HG02610 (cell line): ENCODE measurements at regions not wholly inside any gene's neighbourhood (a gene's known extent, or its start where the extent isn't known, plus 50 kb on each side); places are given as distances from the start of the nearest gene placed in this dataset.
"Not testable (repeated sequence)": the region's sequence is repeated elsewhere in the genome, so short reads cannot be mapped to it uniquely, and the experiment has no call there.

Experiments
- ATAC-seq: cut with Tn5 transposase; IDR thresholded peaks from one replicate; pipeline ENCODE4 v1.9.1; 2021; ENCODE audit warnings: mild to moderate bottlenecking, moderate library complexity; ENCODE audit not compliant: unreplicated experiment

DNA sequence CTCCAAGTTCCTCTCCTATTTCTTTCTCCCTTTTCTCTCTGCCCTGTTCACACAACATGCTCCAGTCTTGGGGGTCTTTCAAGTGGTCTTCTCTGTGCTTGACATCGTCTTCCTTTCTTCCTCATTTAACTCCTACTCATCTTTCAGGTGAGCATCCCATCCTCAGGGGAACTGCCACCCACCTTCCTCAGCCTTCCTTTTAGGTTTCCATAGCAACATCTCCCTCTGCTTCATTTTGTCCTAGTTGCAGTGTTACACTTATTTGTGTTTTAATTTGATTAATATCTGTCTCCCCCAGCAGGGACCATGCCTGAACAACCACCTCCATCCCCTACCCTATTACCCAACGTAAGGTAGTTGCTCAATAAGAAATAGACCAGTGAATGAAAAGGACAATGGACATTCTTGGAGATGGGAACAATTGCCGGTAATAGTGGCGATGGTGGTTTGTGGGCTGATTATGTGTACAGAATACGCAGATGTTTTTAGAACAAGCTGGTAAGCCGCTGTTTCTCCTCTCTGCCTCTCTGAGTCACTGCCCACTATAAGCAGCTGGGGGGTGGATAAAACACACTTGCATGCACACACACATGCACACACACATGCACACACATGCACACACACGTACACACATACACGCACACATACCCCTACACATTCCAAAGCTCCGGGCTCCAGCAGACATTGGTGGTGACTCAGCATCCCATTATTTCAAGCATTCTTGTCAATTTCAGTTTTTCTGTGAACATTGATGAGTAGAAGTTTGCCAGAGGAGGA is 251.6 kb downstream of the GATA3 start:
- no peak for ATAC-seq

DNA sequence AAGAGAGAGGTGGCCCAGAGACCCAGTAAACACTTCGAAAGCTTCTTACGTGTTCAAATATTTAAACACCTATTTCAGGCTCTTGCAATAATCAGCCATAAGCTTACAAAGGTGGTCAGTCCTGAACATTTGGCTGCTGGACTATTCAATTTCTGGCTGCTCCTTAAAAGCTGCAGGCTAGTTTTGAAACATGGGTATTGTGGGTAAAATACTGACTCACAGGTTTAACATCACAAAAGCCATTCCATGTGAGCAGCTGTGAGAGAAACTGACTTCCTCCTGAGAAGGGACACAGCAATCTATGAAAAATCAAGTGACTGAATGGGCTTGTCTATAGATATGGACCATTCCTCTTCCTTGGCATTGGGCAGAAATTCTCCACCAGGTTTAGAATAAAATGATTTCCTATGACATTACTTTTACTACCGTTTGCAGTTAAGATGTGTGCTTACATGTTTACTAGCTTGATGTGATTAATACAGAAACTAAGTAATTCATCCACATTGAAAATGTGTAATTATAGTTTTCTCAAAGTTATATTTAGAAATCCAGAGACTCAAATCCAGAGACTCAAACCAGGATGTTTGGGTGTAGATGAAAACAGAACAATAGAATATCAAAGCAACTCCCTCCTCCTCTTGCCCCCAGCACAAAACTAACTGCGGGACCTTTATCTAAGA is 252.3 kb downstream of the GATA3 start:
- no peak for ATAC-seq

DNA sequence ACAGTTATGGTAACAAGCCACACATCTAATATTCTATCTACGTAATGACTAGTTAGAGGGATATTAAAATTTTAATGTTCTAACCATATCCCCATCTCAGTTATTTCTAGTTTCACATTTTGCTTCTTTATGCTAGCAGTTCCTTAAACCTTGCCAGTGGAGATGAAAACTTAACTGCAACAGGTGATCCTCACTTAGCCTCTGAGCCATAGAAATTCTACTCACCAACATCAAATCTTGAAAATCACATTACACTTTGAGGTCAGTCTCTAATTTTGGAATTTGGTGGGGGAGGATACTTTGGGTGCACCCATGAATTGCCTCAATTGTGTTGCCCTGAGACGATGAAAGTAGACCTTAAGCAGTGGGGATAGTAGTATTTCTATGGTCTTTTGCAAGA is 256.4 kb downstream of the GATA3 start:
- no peak for ATAC-seq

DNA sequence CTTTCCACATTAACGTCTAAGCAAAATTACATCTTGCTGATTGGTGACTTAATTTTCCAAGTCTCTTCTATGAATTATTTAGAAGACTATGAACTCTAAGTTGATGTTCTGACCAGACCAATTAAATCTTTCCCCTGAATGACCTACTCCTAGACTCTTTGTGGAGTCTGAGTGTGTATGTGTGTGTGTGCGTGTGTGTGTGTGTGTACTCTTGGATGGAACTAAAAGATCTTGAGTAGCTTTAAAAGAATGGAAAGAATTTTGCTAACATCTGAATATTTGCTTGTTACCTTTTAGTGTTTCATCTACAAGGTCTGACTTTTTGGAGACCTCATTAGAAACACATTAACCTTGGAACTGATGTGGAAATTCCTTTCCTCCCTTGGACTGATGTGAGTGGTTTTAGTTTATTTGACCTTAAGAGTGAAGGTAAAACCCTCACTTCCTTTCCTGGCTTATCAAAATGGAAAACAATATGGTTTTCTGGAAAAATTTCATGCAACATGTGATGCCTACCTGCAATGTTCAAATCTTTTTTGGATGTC is 257.1 kb downstream of the GATA3 start:
- no peak for ATAC-seq

DNA sequence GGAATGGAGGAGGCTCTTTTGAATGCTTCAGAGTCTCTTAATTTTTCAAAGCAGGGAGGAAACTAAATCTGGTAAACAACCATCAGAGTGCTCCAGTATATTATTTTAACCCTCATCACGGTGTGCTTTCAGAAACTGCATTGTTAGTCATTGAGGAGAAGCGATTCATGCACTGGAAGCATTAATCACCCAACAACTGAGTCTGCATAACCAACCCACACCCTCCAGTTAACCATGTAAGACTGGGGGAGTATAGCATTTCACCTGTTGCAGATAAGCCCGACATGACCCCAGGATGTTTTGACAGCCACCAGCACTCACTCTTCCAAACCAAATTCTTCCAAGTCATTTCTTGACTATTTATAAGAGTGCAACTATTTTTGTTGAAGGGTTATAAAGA is 257.6 kb downstream of the GATA3 start:
- no peak for ATAC-seq

DNA sequence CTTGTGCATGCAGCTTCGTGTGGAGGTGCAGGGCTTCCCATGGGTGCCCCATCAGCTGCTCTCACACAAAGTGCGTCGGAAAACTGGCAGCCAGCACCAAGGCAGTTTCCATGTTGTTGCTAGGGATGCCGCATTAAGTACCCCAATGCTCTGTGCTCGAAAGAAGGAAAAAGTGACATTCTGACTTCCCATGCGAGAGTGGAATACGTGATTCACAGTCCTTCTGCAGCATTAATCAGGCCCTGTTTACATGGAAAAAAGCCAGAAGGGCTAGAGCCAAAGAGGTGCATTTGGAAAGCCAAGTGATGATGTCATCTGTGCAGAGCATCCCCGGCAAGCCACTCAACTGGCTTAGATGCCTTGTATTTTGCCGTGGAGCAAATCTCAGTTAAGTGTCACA is 258.3 kb downstream of the GATA3 start:
- no peak for ATAC-seq

DNA sequence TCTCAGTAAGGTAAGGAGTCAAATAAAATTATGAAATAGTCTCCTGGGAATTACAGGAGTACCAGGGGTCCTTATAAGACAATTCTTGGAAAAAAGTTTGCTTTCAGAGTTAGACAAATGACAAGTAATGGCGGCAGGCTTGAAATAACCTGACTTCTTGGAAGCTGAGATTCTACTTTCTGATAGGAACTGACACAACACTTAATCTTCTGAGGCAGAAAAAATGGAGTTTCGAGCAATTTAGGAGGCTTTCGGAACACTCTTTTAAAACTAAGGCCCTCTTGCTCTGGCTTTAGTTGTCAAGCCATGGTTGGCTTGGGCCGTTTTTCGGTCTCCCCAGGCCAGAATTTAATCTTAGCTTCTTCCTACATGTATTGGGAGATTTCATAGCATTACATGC is 260.0 kb downstream of the GATA3 start:
- no peak for ATAC-seq

DNA sequence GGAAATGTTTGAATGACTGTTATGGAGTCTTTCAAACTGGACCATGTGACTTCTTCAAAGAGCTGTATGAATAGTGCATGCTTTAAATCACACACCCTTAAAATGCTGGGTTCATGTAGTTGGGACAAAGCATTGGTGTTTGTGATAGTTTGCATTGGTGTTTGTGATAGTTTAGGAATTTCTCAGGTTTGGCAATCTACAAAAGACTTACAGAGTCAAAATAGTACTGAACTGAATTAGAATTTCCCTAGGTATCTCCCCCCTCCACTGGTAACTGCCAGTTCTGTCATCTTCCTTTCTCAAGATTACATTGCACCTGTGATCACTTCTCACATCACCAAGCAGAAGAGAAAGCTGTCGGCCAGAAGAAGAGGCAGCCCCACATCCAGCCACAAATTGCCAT is 261.1 kb downstream of the GATA3 start:
- peak; percentile 92 for ATAC-seq

DNA sequence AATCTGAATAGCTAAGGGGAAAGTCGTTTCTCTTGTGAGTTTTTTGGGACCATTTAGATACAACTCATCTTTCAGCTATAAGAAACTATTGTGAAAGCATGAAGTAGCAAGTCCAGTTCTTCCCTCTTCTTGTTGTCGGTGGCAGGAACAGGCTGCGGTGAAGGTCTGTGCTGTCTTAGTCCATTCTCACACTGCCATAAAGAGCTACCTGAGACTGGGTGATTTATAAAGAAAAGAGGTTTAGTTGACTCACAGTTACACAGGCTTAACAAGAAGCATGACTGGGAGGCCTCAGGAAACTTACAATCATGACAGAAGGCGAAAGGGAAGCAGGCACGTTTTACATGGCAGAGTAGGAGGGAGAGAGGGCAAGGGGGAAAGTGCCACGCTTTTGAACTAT is 261.8 kb downstream of the GATA3 start:
- no peak for ATAC-seq

DNA sequence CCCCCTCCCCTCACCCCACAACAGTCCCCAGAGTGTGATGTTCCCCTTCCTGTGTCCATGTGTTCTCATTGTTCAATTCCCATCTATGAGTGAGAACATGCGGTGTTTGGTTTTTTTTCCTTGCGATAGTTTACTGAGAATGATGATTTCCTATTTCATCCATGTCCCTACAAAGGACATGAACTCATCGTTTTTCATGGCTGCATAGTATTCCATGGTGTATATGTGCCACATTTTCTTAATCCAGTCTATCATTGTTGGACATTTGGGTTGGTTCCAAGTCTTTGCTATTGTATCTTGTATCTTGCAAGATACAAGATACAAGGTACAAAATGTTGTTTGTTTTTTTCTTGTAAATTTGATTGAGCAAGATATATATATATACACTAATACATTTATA is 263.9 kb downstream of the GATA3 start:
- ATAC-seq = not testable (repeated sequence)

DNA sequence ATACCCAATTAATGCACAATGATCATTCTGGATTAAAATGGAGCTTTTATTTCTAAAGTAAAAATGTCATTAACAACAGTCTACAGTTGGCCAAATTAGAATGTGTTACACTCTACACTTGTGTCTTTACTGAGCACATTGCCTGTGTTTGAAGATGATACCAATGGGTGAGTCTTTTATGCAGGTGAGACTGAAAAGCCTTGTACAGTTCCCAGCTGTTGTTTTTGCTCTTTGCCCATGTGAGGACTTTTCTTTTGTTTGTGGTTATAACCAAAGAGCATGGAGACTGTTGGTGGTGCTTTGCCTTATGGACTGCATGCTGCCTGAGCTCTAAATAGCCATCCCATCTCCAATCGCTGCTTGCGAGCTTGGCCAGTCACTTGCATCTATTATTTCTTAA is 264.5 kb downstream of the GATA3 start:
- no peak for ATAC-seq

DNA sequence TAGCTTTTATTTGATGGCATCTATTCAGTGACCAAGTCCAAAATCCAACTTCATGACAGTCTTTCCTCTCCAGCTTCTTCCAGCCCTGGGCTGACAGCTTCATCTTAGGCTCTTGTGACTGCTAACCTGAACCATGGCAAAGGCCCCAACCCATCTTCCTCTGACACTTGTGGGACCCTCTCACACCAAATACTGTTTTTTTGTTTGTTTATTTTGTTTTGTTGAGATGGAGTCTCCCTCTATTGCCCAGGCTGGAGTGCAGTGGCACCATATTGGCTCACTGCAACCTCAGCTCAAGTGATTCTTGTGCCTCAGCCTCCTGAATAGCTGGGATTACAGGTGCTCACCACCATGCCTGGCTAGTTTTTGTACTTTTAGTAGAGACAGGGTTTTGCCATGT is 265.2 kb downstream of the GATA3 start:
- no peak for ATAC-seq

DNA sequence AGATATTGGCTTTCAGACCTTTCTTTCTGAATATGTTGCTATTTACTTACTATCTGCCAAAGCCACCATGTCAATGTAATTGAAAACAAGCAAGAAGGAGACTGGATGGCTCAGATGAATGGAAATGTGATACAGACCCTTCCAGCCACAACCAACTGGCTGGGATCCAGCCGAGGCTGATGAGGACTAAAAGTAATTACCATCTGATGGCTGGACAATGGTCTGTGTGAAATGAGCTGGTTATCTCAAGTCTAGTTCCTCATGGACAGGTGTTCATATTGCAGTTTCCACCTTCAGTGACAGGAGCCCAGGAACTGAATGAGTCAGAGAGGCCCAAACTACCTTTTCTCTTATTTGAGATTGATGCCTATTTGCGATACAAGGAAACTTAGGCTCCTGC is 267.5 kb downstream of the GATA3 start:
- no peak for ATAC-seq

DNA sequence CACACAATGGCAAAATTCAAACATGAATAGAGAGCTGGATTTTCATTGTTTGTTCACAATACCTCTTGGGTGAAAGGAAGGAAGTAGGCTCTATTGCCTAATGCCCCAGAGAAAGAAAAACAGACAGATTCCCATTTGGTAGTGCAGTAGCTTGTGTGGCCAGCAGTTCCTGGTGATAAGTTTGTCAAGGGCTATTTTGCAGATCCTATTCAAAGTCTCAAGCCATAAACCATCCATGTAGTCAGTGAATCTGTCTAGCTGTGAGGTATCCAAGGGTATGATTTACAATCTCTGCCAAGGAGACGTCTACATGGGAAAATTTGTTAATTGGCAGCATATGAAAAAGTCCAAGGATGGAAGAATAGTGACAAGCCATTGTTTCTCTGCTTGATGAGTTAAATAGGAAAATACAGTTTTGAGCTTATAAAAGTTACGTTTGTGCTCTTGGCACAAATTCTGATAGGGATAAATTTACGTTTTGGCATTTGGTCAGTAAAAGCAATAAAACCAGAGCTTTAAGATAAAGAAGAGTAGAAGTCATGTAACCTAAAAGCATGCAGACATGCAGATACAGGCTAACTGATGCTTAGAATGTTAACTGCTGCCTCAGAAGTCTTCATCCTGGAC is 269.1 kb downstream of the GATA3 start:
- no peak for ATAC-seq

DNA sequence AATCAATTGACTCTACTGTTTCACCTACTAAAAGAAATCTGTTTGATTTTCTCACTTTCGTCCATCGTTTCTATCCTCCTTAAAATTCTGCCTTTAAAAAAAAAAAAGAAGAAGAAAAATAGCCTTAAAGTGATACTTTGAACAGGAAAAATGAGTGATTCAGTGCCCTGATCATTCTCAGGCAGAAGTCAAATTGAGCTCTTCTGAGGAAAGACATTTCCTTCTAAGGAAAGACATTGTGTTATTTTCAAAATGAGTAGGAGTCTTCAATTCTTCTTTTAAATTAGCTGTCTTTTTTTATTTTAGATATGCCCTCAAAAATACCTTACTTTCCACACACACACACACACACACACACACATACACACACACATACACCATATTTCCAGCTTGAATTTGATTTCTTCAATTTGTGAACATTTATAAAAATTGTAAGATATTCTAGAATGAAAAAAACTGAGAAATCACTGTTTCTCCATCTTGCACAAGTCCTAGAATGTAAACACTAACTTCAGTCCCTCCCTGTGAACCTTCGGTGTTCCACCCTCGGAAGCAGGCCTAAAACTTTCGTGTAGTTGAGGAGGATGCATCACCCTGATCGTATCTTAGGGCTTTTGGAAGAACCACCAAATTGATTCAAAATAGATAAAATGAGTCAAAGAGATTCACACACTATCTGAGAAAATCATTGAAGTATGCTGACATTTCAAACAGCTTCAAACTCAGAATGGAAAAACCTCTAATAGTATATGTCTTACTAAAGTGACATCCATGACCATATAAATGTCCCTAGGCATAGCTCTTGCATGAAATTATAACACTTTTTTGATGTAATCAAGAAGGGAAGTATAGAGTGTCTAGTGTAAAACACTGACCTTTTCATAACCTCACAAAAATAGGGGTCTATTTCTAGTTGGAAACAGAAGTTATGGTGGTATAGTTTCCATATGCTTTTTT is 270.8 kb downstream of the GATA3 start:
- ATAC-seq = no peak

DNA sequence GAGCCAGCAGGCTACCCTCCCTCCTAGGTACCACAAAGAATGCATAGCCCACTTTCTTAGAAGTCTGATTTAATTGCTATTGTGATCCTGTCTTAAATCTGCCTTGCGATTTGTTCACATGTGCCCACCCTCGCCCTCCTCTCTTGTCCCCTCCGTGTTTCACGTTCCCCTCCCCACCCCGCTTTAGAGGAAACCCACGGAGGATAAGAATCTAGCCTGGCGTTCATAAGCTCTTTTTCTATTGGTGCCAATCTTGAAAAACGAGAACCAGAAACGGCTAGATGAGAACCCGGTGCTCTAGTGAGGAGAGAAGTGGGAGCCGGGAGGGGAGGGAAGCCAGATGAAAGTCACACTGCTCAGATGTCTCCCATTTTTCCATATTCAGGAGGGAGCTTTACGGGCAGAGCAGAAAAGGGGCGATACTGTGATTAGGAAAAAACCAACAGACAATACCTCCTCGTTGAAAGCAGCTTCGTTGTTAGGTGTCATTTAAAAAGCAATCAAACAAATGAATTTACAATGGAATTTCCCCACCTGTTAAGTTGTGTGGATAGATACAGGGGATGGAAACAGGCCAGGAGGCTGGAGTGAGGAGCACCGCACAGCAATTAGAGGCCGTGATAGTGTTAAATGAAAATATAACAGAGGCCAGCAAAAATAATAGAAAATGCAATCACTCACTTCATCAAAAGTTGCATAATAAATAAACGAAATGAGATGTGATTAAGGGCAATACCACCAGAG is 272.1 kb downstream of the GATA3 start:
- ATAC-seq = no peak

DNA sequence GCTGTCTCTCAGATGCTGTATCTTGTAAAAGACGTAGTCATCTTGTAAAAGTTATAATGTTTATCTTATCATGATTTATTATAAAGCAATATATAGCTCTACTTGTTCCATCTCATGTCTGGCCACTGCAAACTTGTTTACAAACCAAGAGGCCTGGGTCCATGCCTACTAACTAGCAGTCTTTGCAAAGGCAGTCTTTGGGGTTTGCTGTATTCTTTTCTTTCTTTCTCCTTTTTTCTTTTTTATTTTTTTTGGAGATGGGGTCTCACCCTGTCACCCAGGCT is 272.6 kb downstream of the GATA3 start:
- no peak for ATAC-seq

DNA sequence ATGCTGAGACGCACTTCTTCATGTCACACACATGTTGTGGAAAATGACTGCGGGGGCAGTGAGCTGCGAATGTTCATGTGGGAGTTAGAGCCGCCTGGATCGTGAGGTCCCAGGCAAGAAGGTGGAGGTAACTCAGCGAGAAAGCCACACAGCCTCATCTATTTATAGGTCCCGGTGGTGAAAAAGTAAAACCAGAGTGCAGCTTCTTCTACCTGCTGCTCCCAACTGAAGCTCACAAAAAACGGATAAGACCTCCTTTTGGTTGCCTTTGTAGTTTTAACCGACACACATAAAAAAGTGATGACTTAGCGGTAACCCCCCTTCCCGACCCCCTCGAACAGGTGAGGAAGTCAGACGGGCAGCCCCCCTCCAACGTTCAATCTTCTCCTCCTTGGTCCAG is 276.9 kb downstream of the GATA3 start:
- no peak for ATAC-seq

DNA sequence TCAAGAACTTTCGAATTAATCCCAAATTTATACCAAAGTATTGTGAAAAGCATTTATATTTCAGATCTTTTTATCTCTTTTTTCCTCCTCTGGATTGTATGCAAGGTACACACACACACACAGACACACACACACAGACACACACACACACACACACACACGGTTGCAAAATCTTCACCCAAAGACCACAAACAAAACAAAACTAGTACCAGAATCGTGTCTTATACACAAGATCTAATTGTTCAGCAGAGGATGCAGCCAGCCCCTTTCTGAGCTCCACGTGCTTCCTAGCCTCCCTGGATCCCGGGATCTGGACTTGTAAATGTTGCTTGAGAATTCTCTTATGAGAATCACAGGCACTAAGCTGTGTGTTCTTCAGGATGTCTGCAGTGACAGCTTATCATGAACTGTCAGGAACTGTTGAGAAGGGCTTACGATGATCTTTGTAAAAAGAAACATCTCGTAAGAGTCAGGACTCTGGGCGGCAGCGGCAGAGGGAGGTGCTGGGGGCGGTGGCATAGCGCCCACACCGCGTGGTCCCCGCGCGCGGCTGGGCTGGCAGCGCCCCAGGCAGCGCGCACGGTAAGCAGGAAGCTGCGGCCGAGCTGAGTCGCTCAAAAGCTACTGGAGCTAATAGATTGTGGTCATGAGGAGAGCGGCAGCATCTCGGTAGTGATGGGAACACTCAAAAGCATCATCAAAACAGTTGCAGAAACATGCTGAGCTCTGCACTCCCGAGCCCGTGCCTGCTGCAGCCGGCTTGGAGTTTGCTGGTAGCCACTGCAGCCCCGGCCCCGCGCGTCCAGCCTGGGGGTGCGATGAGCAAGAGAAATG is 277.6 kb downstream of the GATA3 start:
- ATAC-seq = peak; percentile 82

DNA sequence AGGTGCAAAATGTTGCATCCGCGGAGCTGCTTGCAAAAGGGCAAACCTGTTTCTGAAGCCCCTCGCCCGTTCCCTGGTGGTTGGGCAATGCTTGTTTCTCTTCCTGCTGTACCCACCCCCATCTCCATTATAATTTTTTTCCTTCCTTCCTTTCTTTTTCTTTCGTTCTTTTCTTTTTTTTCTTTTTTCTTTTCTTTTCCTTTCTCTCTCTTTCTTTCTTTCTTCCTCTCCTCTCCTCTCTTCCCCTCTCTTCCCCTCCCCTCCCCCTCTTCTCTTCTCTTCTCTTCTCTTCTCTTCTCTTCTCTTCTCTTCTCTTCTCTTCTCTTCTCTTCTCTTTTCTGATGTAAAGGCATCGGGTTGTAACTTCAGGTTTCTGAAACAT is 278.2 kb downstream of the GATA3 start:
- ATAC-seq = no peak
